Stimulated activated naive CD4-positive, alpha-beta T cell treated with Interleukin-2 at 50 U/mL for 16 hours (primary cell): ENCODE measurements at regions not wholly inside any gene's neighbourhood (a gene's known extent, or its start where the extent isn't known, plus 50 kb on each side); places are given as distances from the start of the nearest gene placed in this dataset.
"Not testable (repeated sequence)": the region's sequence is repeated elsewhere in the genome, so short reads cannot be mapped to it uniquely, and the experiment has no call there.

Experiments used
- DNase-seq: peaks from one replicate; lab custom pipeline; 2025; lab: John Stamatoyannopoulos, UW

- no peak for DNase-seq
Observed at GRCh38 chr19:30236587-30236986, 135.6 kb upstream of the ZNF536 start.

GRCh38 chr19:30237140-30237539, 135.0 kb upstream of the ZNF536 start:
- DNase-seq = no peak

- no peak for DNase-seq
Observed at GRCh38 chr19:30240904-30241695, 131.1 kb upstream of the ZNF536 start.

- DNase-seq = no peak
Observed at GRCh38 chr19:30244533-30244932, 127.7 kb upstream of the ZNF536 start.

GRCh38 chr19:30245401-30246039, 126.7 kb upstream of the ZNF536 start:
- no peak for DNase-seq

- no peak for DNase-seq
Observed at GRCh38 chr19:30249911-30250310, 122.3 kb upstream of the ZNF536 start.

GRCh38 chr19:30252214-30252613, 120.0 kb upstream of the ZNF536 start:
- DNase-seq = no peak

GRCh38 chr19:30253581-30253996, 118.6 kb upstream of the ZNF536 start:
- no peak for DNase-seq

GRCh38 chr19:30254158-30254557, 118.0 kb upstream of the ZNF536 start:
- DNase-seq = no peak

GRCh38 chr19:30254789-30255188, 117.4 kb upstream of the ZNF536 start:
- DNase-seq = no peak

GRCh38 chr19:30255791-30256495, 116.2 kb upstream of the ZNF536 start:
- DNase-seq = no peak

- no peak for DNase-seq
Observed at GRCh38 chr19:30256496-30256850, 115.7 kb upstream of the ZNF536 start.

GRCh38 chr19:30263830-30264381, 108.3 kb upstream of the ZNF536 start:
- DNase-seq = no peak

GRCh38 chr19:30265918-30266317, 106.3 kb upstream of the ZNF536 start:
- DNase-seq = not testable (repeated sequence)

GRCh38 chr19:30266687-30267086, 105.5 kb upstream of the ZNF536 start:
- no peak for DNase-seq

- DNase-seq = no peak
Observed at GRCh38 chr19:30267332-30267731, 104.9 kb upstream of the ZNF536 start.

- DNase-seq = no peak
Observed at GRCh38 chr19:30268601-30269000, 103.6 kb upstream of the ZNF536 start.

- no peak for DNase-seq
Observed at GRCh38 chr19:30269638-30270037, 102.5 kb upstream of the ZNF536 start.

GRCh38 chr19:30271816-30272215, 100.4 kb upstream of the ZNF536 start:
- DNase-seq = no peak

GRCh38 chr19:30272554-30272953, 99.6 kb upstream of the ZNF536 start:
- DNase-seq = no peak

GRCh38 chr19:30273184-30273583, 99.0 kb upstream of the ZNF536 start:
- DNase-seq = no peak

GRCh38 chr19:30274987-30275386, 97.2 kb upstream of the ZNF536 start:
- no peak for DNase-seq
